B cell (primary cell): ENCODE measurements at regions not wholly inside any gene's neighbourhood (a gene's known extent, or its start where the extent isn't known, plus 50 kb on each side); places are given as distances from the start of the nearest gene placed in this dataset.

Experiments
- ATAC-seq: fragments of 200-7000 bp; cut with Tn5 transposase; one replicate; pipeline ENCODE4 v1.10.0; 2021; ENCODE audit warnings: low read depth, mild to moderate bottlenecking, moderate number of reproducible peaks, moderate library complexity
- CTCF ChIA-PET: fragments of 350-600 bp; sonication (Branson Sonifier 250); formaldehyde crosslinking; loops from one replicate; lab custom pipeline; 2021; ENCODE audit warnings: antibody characterized with exemption, inconsistent platforms; lab: Charles Lee
- POLR2A ChIA-PET: fragments of 350-600 bp; sonication (Branson Sonifier 250); formaldehyde crosslinking; loops from one replicate; lab custom pipeline; 2021; ENCODE audit warnings: antibody characterized with exemption; lab: Charles Lee
- DNase-seq: peaks from one replicate; pipeline ENCODE4 v3.0.0; 2013
- H2AFZ ChIP-seq: 2 replicates; pipeline ENCODE4 v1.6.1; 2012; ENCODE audit warnings: mild to moderate bottlenecking, low read depth, low read length; ENCODE audit not compliant: insufficient read depth, poor library complexity, severe bottlenecking
- H3K27ac ChIP-seq, 2 donors: 1 replicate in 1 of 2; 2 replicates in 1 of 2; pipeline ENCODE4 v1.5.1; 2012 to 2013; ENCODE audit warnings: low read length in 2 of 2, mild to moderate bottlenecking in 2 of 2, moderate library complexity in 1 of 2
- H3K27me3 ChIP-seq, 4 experiments: fragments of 200-600 bp in 1 of 4; sonication (generic) in 1 of 4; replicated peaks in 1 of 4; 1 replicate in 2 of 4; 2 replicates in 2 of 4; pipeline versions ENCODE4 v1.6.1 to v1.7.0; 2013 to 2016; ENCODE audit warnings: low read length in 3 of 4, mild to moderate bottlenecking in 2 of 4, mixed read lengths in 1 of 4, moderate library complexity in 1 of 4; ENCODE audit not compliant: insufficient read depth in 4 of 4, control insufficient read depth in 3 of 4; ENCODE audit errors: control extremely low read depth in 1 of 4
- H3K36me3 ChIP-seq, 2 experiments: replicated peaks in 1 of 2; 1 replicate in 1 of 2; 2 replicates in 1 of 2; pipeline versions ENCODE4 v1.6.1 to v1.7.1; 2013; ENCODE audit warnings: low read length in 1 of 2; ENCODE audit not compliant: insufficient read depth in 2 of 2, control insufficient read depth in 1 of 2; ENCODE audit errors: control extremely low read depth in 1 of 2, extremely low read depth in 1 of 2
- H3K4me1 ChIP-seq, 2 donors: fragments of 200-600 bp in 1 of 2; sonication (generic) in 1 of 2; 1 replicate in 1 of 2; 2 replicates in 1 of 2; pipeline versions ENCODE4 v1.5.1 to v1.6.1; 2013 to 2017; ENCODE audit warnings: low read length in 2 of 2; ENCODE audit not compliant: control insufficient read depth in 2 of 2, insufficient read depth in 2 of 2
- H3K4me2 ChIP-seq: replicated peaks from 2 replicates; pipeline ENCODE3; 2012; ENCODE audit warnings: mild to moderate bottlenecking, low read depth, low read length; ENCODE audit not compliant: poor library complexity, severe bottlenecking
- H3K4me3 ChIP-seq, 5 experiments: fragments of 200-600 bp in 1 of 5; sonication (generic) in 1 of 5; 1 replicate in 3 of 5; 2 replicates in 2 of 5; pipeline versions ENCODE4 v1.5.1 to v1.7.0; 2011 to 2016; ENCODE audit warnings: low read length in 4 of 5, mild to moderate bottlenecking in 4 of 5, low read depth in 2 of 5, control low read depth in 1 of 5, moderate library complexity in 1 of 5; ENCODE audit not compliant: insufficient read depth in 1 of 5; ENCODE audit errors: control extremely low read depth in 1 of 5, extremely low read depth in 1 of 5
- H3K79me2 ChIP-seq: fragments of 200-600 bp; sonication (generic); one replicate; pipeline ENCODE4 v1.6.0; 2016; ENCODE audit warnings: low read length; ENCODE audit not compliant: control insufficient read depth, insufficient read depth
- H3K9ac ChIP-seq: fragments of 200-600 bp; sonication (generic); 2 replicates; pipeline ENCODE4 v1.6.1; 2017; ENCODE audit warnings: mild to moderate bottlenecking, low read length, moderate library complexity
- H3K9me3 ChIP-seq, 3 donors: one replicate each; pipeline versions ENCODE4 v1.6.1 to v1.7.1; 2013; ENCODE audit warnings: low read length in 2 of 3; ENCODE audit not compliant: control insufficient read depth in 2 of 3, insufficient read depth in 1 of 3; ENCODE audit errors: control extremely low read depth in 1 of 3
- H4K20me1 ChIP-seq: 2 replicates; pipeline ENCODE4 v1.6.0; 2012; ENCODE audit warnings: mild to moderate bottlenecking, low read length; ENCODE audit not compliant: insufficient read depth, control insufficient read depth, poor library complexity, severe bottlenecking
- H3K27ac Mint-ChIP-seq: one replicate; pipeline ENCODE4 v1.8.0; 2021; ENCODE audit warnings: mixed read lengths
- H3K27me3 Mint-ChIP-seq: one replicate; pipeline ENCODE4 v1.8.0; 2021; ENCODE audit warnings: mixed read lengths
- H3K4me1 Mint-ChIP-seq: one replicate; pipeline ENCODE4 v1.8.0; 2021; ENCODE audit warnings: mixed read lengths
- H3K4me3 Mint-ChIP-seq: one replicate; pipeline ENCODE4 v1.8.0; 2021; ENCODE audit warnings: mixed read lengths
- H3K9me3 Mint-ChIP-seq: one replicate; pipeline ENCODE4 v1.8.0; 2022; ENCODE audit warnings: mixed read lengths; ENCODE audit not compliant: insufficient read depth
- EZH2 ChIP-seq: IDR thresholded peaks from 2 replicates; pipeline ENCODE4 v1.6.1; 2012; ENCODE audit warnings: borderline replicate concordance, low read depth, mild to moderate bottlenecking, moderate library complexity, low read length; ENCODE audit not compliant: insufficient read depth, poor library complexity, severe bottlenecking
- WGBS: methylation state at CpG from one replicate; pipeline ENCODE4 v1.1.5; 2013; ENCODE audit warnings: missing lambda C conversion rate; ENCODE audit not compliant: insufficient coverage; 5-methylcytosine and 5-hydroxymethylcytosine counted together
- intact Hi-C: fragments of 100-400 bp; cut with micrococcal nuclease; formaldehyde crosslinking; loops from one replicate; pipeline ENCODE4 v1.10.0; 2022
- TF ChIP-seq, protein P1 (sequence below): fragments of 200-600 bp; IDR thresholded peaks from one replicate; pipeline ENCODE4 v1.8.0; 2022; ENCODE audit warnings: antibody characterized with exemption, mild to moderate bottlenecking

DNA sequence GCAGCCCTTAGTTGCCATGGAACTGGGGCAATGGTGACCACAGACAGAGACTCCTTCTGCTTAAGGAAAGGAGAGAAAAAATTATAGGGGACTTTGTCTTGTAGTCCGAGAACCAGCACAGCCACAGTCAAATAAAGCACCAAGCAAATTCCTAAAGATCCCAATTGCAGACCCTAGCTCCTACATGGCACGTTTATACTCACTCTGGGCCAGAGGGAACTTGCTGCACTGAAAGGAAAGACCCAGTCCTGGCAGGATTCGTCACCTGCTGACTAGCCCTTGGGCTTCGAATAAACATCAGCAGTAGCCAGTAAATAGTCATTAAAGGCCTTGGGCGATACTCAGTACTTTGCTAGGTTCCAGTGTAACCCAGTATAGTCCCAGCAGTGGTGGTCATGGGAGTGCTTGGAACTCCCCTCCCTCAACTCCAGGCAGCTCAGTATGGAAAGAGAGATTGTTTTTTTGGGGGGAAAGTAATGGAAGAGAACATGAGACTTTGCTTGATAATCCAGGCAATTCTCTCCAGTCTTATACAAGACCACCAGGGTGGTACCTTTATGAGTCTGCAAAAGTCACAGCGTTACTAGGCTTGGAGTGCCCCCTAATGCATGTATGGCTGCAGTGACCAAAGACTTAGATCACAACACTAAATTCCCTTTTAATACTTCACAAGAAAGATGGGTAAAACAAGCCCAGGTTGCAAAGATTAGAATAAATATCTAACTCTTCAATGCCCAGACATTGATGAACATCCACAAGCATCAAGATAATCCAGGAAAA, 66.4 kb upstream of the AGTR1 start:
- Histone ChIP-seq H4K20me1 (no peaks in the 10 kb centered on the region), H3K4me1 (no peaks in the 10 kb centered on the region), H3K79me2 (no peaks in the 10 kb centered on the region), H3K9me3 (peaks cover 0 to 6% (median 0%) of the 10 kb centered on the region in 3 donors), H3K4me2 (no peak overlapping the region), H3K4me3 (no peak overlapping the region), H3K9ac (no peak overlapping the region), H3K27me3 (no peaks in the 10 kb centered on the region), H2AFZ (no peak overlapping the region), H3K27ac (no peak overlapping the region), H3K36me3 (no peaks in the 10 kb centered on the region)
- 81% methylated on average over 5 of the region's 6 CpGs for WGBS
- Mint-ChIP-seq H3K4me3 (no peak overlapping the region), H3K9me3 (peaks cover 3% of the 10 kb centered on the region), H3K4me1 (no peaks in the 10 kb centered on the region), H3K27ac (no peak overlapping the region), H3K27me3 (no peaks in the 10 kb centered on the region)
- ChIA-PET CTCF (no interaction called here), POLR2A (no interaction called here)
- no peak for ATAC-seq
- intact Hi-C loops: no loop called here
- no peak for DNase-seq
- TF ChIP-seq EZH2: no peak
- TF ChIP-seq, protein P1, sequence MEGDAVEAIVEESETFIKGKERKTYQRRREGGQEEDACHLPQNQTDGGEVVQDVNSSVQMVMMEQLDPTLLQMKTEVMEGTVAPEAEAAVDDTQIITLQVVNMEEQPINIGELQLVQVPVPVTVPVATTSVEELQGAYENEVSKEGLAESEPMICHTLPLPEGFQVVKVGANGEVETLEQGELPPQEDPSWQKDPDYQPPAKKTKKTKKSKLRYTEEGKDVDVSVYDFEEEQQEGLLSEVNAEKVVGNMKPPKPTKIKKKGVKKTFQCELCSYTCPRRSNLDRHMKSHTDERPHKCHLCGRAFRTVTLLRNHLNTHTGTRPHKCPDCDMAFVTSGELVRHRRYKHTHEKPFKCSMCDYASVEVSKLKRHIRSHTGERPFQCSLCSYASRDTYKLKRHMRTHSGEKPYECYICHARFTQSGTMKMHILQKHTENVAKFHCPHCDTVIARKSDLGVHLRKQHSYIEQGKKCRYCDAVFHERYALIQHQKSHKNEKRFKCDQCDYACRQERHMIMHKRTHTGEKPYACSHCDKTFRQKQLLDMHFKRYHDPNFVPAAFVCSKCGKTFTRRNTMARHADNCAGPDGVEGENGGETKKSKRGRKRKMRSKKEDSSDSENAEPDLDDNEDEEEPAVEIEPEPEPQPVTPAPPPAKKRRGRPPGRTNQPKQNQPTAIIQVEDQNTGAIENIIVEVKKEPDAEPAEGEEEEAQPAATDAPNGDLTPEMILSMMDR: no peak

DNA sequence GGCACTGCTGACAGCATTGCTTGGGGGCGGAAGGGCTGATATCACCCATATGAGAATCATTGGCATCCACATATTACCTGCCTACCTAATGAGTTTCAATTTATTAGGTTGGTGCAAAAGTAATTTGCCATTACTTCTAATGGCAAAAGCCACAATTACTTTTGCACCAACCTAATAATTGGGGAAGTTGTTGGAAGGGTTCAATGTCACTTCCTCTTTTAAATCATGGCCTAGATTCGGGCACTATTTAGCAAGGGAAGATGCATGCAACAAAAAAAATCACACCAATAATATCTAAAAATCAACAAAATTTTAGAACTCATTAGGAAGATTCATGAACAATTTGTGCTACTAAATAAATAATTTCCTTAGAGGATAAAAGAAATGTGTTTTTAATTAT, 56.0 kb upstream of the AGTR1 start:
- intact Hi-C loops: no loop called here
- Histone ChIP-seq H2AFZ (no peak overlapping the region), H3K4me2 (no peak overlapping the region), H3K9ac (no peak overlapping the region), H4K20me1 (no peaks in the 10 kb centered on the region), H3K27ac (no peak overlapping the region), H3K27me3 (no peaks in the 10 kb centered on the region), H3K36me3 (no peaks in the 10 kb centered on the region), H3K4me3 (no peak overlapping the region), H3K79me2 (no peaks in the 10 kb centered on the region), H3K9me3 (no peaks in the 10 kb centered on the region), H3K4me1 (no peaks in the 10 kb centered on the region)
- Mint-ChIP-seq H3K4me3 (no peak overlapping the region), H3K4me1 (no peaks in the 10 kb centered on the region), H3K27me3 (no peaks in the 10 kb centered on the region), H3K27ac (no peak overlapping the region), H3K9me3 (no peaks in the 10 kb centered on the region)
- ChIA-PET POLR2A (no interaction called here), CTCF (no interaction called here)
- DNase-seq (no peak), ATAC-seq (no peak)
- no peak for TF ChIP-seq EZH2
- TF ChIP-seq, protein P1: no peak
- WGBS: 100% methylated on average over 1 of the region's 2 CpGs
